ENCODE measurements at regions not wholly inside any gene's neighbourhood (a gene's known extent, or its start where the extent isn't known, plus 50 kb on each side); places are given as distances from the start of the nearest gene placed in this dataset.
A peak's percentile ranks its signal among the peaks of the same experiment; 100 is the strongest.

GRCh38 chr5:34586117-34586885 lies 69.8 kb upstream of the RAI14 start (continued):
- TF ChIP-seq TEAD4 (IDR thresholded peaks at IDR 0.05; ENCODE audit: low read length) (peak; percentile 57; the same call in 1 of the 2 replicates), TEAD4 (CRISPR knock-in tag; IDR thresholded peaks at IDR 0.05; ENCODE audit: borderline replicate concordance) (no peak), RBFOX2 (IDR thresholded peaks at IDR 0.05; ENCODE audit: low read depth, low read length) (no peak), CBX8 (IDR thresholded peaks at IDR 0.05; ENCODE audit: borderline replicate concordance, extremely low read depth, low read depth, low read length, poor library complexity, severe bottlenecking) (no peak), ZNF436 (CRISPR knock-in tag; IDR thresholded peaks at IDR 0.05) (no peak), CCAR2 (IDR thresholded peaks at IDR 0.05; ENCODE audit: low read depth, low read length) (no peak), FOXK1 (CRISPR knock-in tag; IDR thresholded peaks at IDR 0.05; ENCODE audit: borderline replicate concordance) (no peak), ZFP36 (IDR thresholded peaks at IDR 0.05; ENCODE audit: low read depth, low read length, partially characterized antibody) (no peak), CHD7 (IDR thresholded peaks at IDR 0.05; ENCODE audit: low read depth, low read length) (no peak), RREB1 (CRISPR knock-in tag; IDR thresholded peaks at IDR 0.05) (no peak)

All from K562 (cell line).